B cell (primary cell): ENCODE measurements at regions not wholly inside any gene's neighbourhood (a gene's known extent, or its start where the extent isn't known, plus 50 kb on each side); places are given as distances from the start of the nearest gene placed in this dataset.

ENCODE experiments used
- ATAC-seq: fragments of 200-7000 bp; cut with Tn5 transposase; one replicate; pipeline ENCODE4 v1.10.0; 2021; ENCODE audit warnings: low read depth, mild to moderate bottlenecking, moderate number of reproducible peaks, moderate library complexity
- CTCF ChIA-PET: fragments of 350-600 bp; sonication (Branson Sonifier 250); formaldehyde crosslinking; loops from one replicate; lab custom pipeline; 2021; ENCODE audit warnings: antibody characterized with exemption, inconsistent platforms; lab: Charles Lee
- POLR2A ChIA-PET: fragments of 350-600 bp; sonication (Branson Sonifier 250); formaldehyde crosslinking; loops from one replicate; lab custom pipeline; 2021; ENCODE audit warnings: antibody characterized with exemption; lab: Charles Lee
- DNase-seq: peaks from one replicate; pipeline ENCODE4 v3.0.0; 2013
- H2AFZ ChIP-seq: 2 replicates; pipeline ENCODE4 v1.6.1; 2012; ENCODE audit warnings: mild to moderate bottlenecking, low read depth, low read length; ENCODE audit not compliant: insufficient read depth, poor library complexity, severe bottlenecking
- H3K27ac ChIP-seq, 2 donors: 1 replicate in 1 of 2; 2 replicates in 1 of 2; pipeline ENCODE4 v1.5.1; 2012 to 2013; ENCODE audit warnings: low read length in 2 of 2, mild to moderate bottlenecking in 2 of 2, moderate library complexity in 1 of 2
- H3K27me3 ChIP-seq, 4 experiments: fragments of 200-600 bp in 1 of 4; sonication (generic) in 1 of 4; replicated peaks in 1 of 4; 1 replicate in 2 of 4; 2 replicates in 2 of 4; pipeline versions ENCODE4 v1.6.1 to v1.7.0; 2013 to 2016; ENCODE audit warnings: low read length in 3 of 4, mild to moderate bottlenecking in 2 of 4, mixed read lengths in 1 of 4, moderate library complexity in 1 of 4; ENCODE audit not compliant: insufficient read depth in 4 of 4, control insufficient read depth in 3 of 4; ENCODE audit errors: control extremely low read depth in 1 of 4
- H3K36me3 ChIP-seq, 2 experiments: replicated peaks in 1 of 2; 1 replicate in 1 of 2; 2 replicates in 1 of 2; pipeline versions ENCODE4 v1.6.1 to v1.7.1; 2013; ENCODE audit warnings: low read length in 1 of 2; ENCODE audit not compliant: insufficient read depth in 2 of 2, control insufficient read depth in 1 of 2; ENCODE audit errors: control extremely low read depth in 1 of 2, extremely low read depth in 1 of 2
- H3K4me1 ChIP-seq, 2 donors: fragments of 200-600 bp in 1 of 2; sonication (generic) in 1 of 2; 1 replicate in 1 of 2; 2 replicates in 1 of 2; pipeline versions ENCODE4 v1.5.1 to v1.6.1; 2013 to 2017; ENCODE audit warnings: low read length in 2 of 2; ENCODE audit not compliant: control insufficient read depth in 2 of 2, insufficient read depth in 2 of 2
- H3K4me2 ChIP-seq: replicated peaks from 2 replicates; pipeline ENCODE3; 2012; ENCODE audit warnings: mild to moderate bottlenecking, low read depth, low read length; ENCODE audit not compliant: poor library complexity, severe bottlenecking
- H3K4me3 ChIP-seq, 5 experiments: fragments of 200-600 bp in 1 of 5; sonication (generic) in 1 of 5; 1 replicate in 3 of 5; 2 replicates in 2 of 5; pipeline versions ENCODE4 v1.5.1 to v1.7.0; 2011 to 2016; ENCODE audit warnings: low read length in 4 of 5, mild to moderate bottlenecking in 4 of 5, low read depth in 2 of 5, control low read depth in 1 of 5, moderate library complexity in 1 of 5; ENCODE audit not compliant: insufficient read depth in 1 of 5; ENCODE audit errors: control extremely low read depth in 1 of 5, extremely low read depth in 1 of 5
- H3K79me2 ChIP-seq: fragments of 200-600 bp; sonication (generic); one replicate; pipeline ENCODE4 v1.6.0; 2016; ENCODE audit warnings: low read length; ENCODE audit not compliant: control insufficient read depth, insufficient read depth
- H3K9ac ChIP-seq: fragments of 200-600 bp; sonication (generic); 2 replicates; pipeline ENCODE4 v1.6.1; 2017; ENCODE audit warnings: mild to moderate bottlenecking, low read length, moderate library complexity
- H3K9me3 ChIP-seq, 3 donors: one replicate each; pipeline versions ENCODE4 v1.6.1 to v1.7.1; 2013; ENCODE audit warnings: low read length in 2 of 3; ENCODE audit not compliant: control insufficient read depth in 2 of 3, insufficient read depth in 1 of 3; ENCODE audit errors: control extremely low read depth in 1 of 3
- H4K20me1 ChIP-seq: 2 replicates; pipeline ENCODE4 v1.6.0; 2012; ENCODE audit warnings: mild to moderate bottlenecking, low read length; ENCODE audit not compliant: insufficient read depth, control insufficient read depth, poor library complexity, severe bottlenecking
- H3K27ac Mint-ChIP-seq: one replicate; pipeline ENCODE4 v1.8.0; 2021; ENCODE audit warnings: mixed read lengths
- H3K27me3 Mint-ChIP-seq: one replicate; pipeline ENCODE4 v1.8.0; 2021; ENCODE audit warnings: mixed read lengths
- H3K4me1 Mint-ChIP-seq: one replicate; pipeline ENCODE4 v1.8.0; 2021; ENCODE audit warnings: mixed read lengths
- H3K4me3 Mint-ChIP-seq: one replicate; pipeline ENCODE4 v1.8.0; 2021; ENCODE audit warnings: mixed read lengths
- H3K9me3 Mint-ChIP-seq: one replicate; pipeline ENCODE4 v1.8.0; 2022; ENCODE audit warnings: mixed read lengths; ENCODE audit not compliant: insufficient read depth
- EZH2 ChIP-seq: IDR thresholded peaks from 2 replicates; pipeline ENCODE4 v1.6.1; 2012; ENCODE audit warnings: borderline replicate concordance, low read depth, mild to moderate bottlenecking, moderate library complexity, low read length; ENCODE audit not compliant: insufficient read depth, poor library complexity, severe bottlenecking
- WGBS: methylation state at CpG from one replicate; pipeline ENCODE4 v1.1.5; 2013; ENCODE audit warnings: missing lambda C conversion rate; ENCODE audit not compliant: insufficient coverage; 5-methylcytosine and 5-hydroxymethylcytosine counted together
- intact Hi-C: fragments of 100-400 bp; cut with micrococcal nuclease; formaldehyde crosslinking; loops from one replicate; pipeline ENCODE4 v1.10.0; 2022
- TF ChIP-seq, protein P1 (sequence below): fragments of 200-600 bp; IDR thresholded peaks from one replicate; pipeline ENCODE4 v1.8.0; 2022; ENCODE audit warnings: antibody characterized with exemption, mild to moderate bottlenecking

DNA sequence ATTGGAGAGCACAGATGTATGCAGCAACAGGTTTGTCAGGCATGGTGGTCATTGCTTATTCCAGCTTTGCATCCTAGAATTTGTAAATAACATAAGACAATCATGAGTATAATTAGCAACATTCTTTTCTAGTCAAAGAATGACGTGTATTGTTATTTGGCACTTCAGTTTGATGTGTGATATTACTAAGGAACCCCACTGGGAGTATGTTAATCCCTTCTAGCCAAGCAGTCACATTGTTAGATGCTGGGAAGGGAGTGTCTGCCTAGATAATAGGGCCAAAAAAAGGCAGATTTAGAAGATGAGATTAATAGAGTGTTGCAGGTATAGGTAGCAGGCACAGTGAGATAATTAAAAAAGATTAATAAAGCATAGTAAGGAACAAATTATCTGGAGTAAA is 159.2 kb upstream of the WDFY3 start:
- Histone ChIP-seq H3K9ac (no peak overlapping the region), H3K27ac (no peak overlapping the region), H3K4me3 (no peak overlapping the region), H3K4me2 (no peak overlapping the region), H3K27me3 (no peaks in the 10 kb centered on the region), H4K20me1 (no peaks in the 10 kb centered on the region), H3K4me1 (no peaks in the 10 kb centered on the region), H3K79me2 (no peaks in the 10 kb centered on the region), H3K36me3 (no peaks in the 10 kb centered on the region), H3K9me3 (peaks cover 0 to 7% (median 0%) of the 10 kb centered on the region in 3 donors), H2AFZ (no peak overlapping the region)
- Mint-ChIP-seq H3K9me3 (no peaks in the 10 kb centered on the region), H3K4me3 (no peak overlapping the region), H3K4me1 (peaks cover 2% of the 10 kb centered on the region), H3K27me3 (peaks cover 7% of the 10 kb centered on the region), H3K27ac (no peak overlapping the region)
- no peak for DNase-seq
- no peak for ATAC-seq
- TF ChIP-seq, protein P1, sequence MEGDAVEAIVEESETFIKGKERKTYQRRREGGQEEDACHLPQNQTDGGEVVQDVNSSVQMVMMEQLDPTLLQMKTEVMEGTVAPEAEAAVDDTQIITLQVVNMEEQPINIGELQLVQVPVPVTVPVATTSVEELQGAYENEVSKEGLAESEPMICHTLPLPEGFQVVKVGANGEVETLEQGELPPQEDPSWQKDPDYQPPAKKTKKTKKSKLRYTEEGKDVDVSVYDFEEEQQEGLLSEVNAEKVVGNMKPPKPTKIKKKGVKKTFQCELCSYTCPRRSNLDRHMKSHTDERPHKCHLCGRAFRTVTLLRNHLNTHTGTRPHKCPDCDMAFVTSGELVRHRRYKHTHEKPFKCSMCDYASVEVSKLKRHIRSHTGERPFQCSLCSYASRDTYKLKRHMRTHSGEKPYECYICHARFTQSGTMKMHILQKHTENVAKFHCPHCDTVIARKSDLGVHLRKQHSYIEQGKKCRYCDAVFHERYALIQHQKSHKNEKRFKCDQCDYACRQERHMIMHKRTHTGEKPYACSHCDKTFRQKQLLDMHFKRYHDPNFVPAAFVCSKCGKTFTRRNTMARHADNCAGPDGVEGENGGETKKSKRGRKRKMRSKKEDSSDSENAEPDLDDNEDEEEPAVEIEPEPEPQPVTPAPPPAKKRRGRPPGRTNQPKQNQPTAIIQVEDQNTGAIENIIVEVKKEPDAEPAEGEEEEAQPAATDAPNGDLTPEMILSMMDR, result no peak
- no peak for TF ChIP-seq EZH2
- ChIA-PET POLR2A (no interaction called here), CTCF (no interaction called here)
- intact Hi-C loops, result loop anchor here (5.0 kb wide), 1 partner anchor 917 kb away; no protein-coding TSS in a partner anchor
- no CpG with 5 or more reads among the region's 1 CpG for WGBS

DNA sequence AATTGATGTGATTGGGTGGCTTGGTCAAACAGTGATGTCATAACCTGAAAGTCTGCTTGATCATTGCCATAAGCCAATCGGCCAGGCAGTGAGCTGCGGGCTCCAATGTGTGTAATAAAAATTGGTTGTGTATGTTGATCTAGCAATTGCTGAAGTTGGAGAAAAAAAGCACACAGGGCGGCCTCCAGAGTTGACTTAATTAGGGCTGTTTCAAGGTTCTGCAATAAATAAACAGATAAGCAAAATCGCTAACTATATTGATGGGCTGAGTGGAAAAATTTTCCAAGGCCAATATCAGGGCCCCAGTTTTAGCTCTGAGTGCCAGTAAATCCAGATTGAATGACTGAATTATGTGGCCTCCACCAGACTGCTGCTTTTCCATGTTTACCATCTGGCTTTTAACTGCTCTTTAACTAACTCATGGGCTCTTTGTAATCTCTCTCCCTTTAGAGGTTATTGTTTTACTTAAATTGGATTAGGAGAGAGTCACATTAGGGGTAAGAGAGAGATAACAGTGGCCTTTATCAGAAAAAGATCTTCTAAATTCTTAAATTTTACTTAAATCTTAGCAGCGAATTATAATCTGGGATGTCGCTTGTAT is 160.6 kb upstream of the WDFY3 start:
- Histone ChIP-seq H3K27me3 (no peaks in the 10 kb centered on the region), H3K4me2 (no peak overlapping the region), H3K9me3 (peaks cover 0 to 7% (median 0%) of the 10 kb centered on the region in 3 donors), H3K4me1 (no peaks in the 10 kb centered on the region), H2AFZ (no peak overlapping the region), H3K27ac (no peak overlapping the region), H3K79me2 (no peaks in the 10 kb centered on the region), H4K20me1 (no peaks in the 10 kb centered on the region), H3K4me3 (no peak overlapping the region), H3K36me3 (no peaks in the 10 kb centered on the region), H3K9ac (no peak overlapping the region)
- Mint-ChIP-seq H3K4me3 (no peak overlapping the region), H3K4me1 (peaks cover 2% of the 10 kb centered on the region), H3K9me3 (no peaks in the 10 kb centered on the region), H3K27ac (no peak overlapping the region), H3K27me3 (peaks cover 7% of the 10 kb centered on the region)
- ChIA-PET POLR2A (no interaction called here), CTCF (interaction anchor here (1.0 to 3.3 kb wide), 8 partner anchors 9 to 917 kb away, joined by 3 to 12 read pairs (median 4); no protein-coding TSS in a partner anchor)
- intact Hi-C loops, result loop anchor here (5.0 kb wide), 1 partner anchor 915 kb away; no protein-coding TSS in a partner anchor
- WGBS, result 98% methylated on average over 4 of the region's 6 CpGs
- DNase-seq, result no peak
- ATAC-seq, result no peak
- TF ChIP-seq EZH2, result no peak
- TF ChIP-seq, protein P1, result no peak
